Activated CD8-positive, alpha-beta T cell treated with anti-CD3 and anti-CD28 coated beads for 36 hours (primary cell): ENCODE measurements at regions not wholly inside any gene's neighbourhood (a gene's known extent, or its start where the extent isn't known, plus 50 kb on each side); places are given as distances from the start of the nearest gene placed in this dataset.

Experiments
- ATAC-seq: fragments of 200-7000 bp; cut with Tn5 transposase; one replicate; pipeline ENCODE4 v1.10.0; 2021; ENCODE audit warnings: mild to moderate bottlenecking, moderate library complexity
- CTCF ChIA-PET: fragments of 350-600 bp; sonication (Branson Sonifier 250); formaldehyde crosslinking; loops from one replicate; lab custom pipeline; 2021; ENCODE audit warnings: antibody characterized with exemption; lab: Charles Lee
- POLR2A ChIA-PET: fragments of 350-600 bp; sonication (Branson Sonifier 250); formaldehyde crosslinking; loops from one replicate; lab custom pipeline; 2021; ENCODE audit warnings: antibody characterized with exemption; lab: Charles Lee
- DNase-seq: peaks from one replicate; pipeline ENCODE4 v3.0.0-alpha.2; 2020
- H3K27ac Mint-ChIP-seq: one replicate; pipeline ENCODE4 v1.8.0; 2021; ENCODE audit warnings: mild to moderate bottlenecking, mixed read lengths
- H3K27me3 Mint-ChIP-seq: one replicate; pipeline ENCODE4 v1.8.0; 2021; ENCODE audit warnings: mixed read lengths
- H3K36me3 Mint-ChIP-seq: one replicate; pipeline ENCODE4 v1.8.0; 2021; ENCODE audit warnings: low read depth, mixed read lengths
- H3K4me1 Mint-ChIP-seq: one replicate; pipeline ENCODE4 v1.8.0; 2021; ENCODE audit warnings: low read depth, mixed read lengths
- H3K4me3 Mint-ChIP-seq: one replicate; pipeline ENCODE4 v1.8.0; 2021; ENCODE audit warnings: mild to moderate bottlenecking, moderate library complexity, mixed read lengths
- H3K9me3 Mint-ChIP-seq: one replicate; pipeline ENCODE4 v1.8.0; 2021; ENCODE audit warnings: mixed read lengths
- intact Hi-C: fragments of 100-400 bp; cut with micrococcal nuclease; formaldehyde crosslinking; loops from one replicate; pipeline ENCODE4 v1.10.0; 2022
- TF ChIP-seq, protein P1 (sequence below): fragments of 200-600 bp; IDR thresholded peaks from one replicate; pipeline ENCODE4 v1.8.0; 2022; ENCODE audit warnings: antibody characterized with exemption, mild to moderate bottlenecking

DNA sequence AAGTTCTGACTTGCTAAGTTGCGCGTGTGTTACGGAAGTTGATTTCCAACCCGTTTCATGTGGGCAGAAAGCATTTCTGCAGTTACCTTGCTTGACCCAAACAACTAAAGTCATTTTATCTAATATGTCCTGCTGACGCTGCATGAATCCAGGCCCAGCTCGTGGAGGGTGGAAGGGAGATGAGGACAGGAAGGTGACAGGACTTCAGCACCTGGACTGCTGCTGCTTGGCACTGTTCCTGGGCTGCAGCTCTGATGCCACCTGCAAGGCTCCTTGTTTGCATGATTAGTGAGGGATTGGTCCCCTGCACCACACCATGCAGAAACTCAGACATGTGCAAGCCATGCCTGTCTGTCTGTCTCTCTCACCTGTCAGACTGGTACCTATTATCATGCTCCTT is 198.4 kb downstream of the PRDM2 start:
- ChIA-PET CTCF (no interaction called here), POLR2A (no interaction called here)
- Mint-ChIP-seq H3K4me1 (no peaks in the 10 kb centered on the region), H3K9me3 (no peaks in the 10 kb centered on the region), H3K36me3 (no peaks in the 10 kb centered on the region), H3K27ac (no peak overlapping the region), H3K27me3 (peaks cover 18% of the 10 kb centered on the region), H3K4me3 (no peak overlapping the region)
- ATAC-seq (no peak), DNase-seq (no peak)
- intact Hi-C loops: no loop called here
- TF ChIP-seq, protein P1, sequence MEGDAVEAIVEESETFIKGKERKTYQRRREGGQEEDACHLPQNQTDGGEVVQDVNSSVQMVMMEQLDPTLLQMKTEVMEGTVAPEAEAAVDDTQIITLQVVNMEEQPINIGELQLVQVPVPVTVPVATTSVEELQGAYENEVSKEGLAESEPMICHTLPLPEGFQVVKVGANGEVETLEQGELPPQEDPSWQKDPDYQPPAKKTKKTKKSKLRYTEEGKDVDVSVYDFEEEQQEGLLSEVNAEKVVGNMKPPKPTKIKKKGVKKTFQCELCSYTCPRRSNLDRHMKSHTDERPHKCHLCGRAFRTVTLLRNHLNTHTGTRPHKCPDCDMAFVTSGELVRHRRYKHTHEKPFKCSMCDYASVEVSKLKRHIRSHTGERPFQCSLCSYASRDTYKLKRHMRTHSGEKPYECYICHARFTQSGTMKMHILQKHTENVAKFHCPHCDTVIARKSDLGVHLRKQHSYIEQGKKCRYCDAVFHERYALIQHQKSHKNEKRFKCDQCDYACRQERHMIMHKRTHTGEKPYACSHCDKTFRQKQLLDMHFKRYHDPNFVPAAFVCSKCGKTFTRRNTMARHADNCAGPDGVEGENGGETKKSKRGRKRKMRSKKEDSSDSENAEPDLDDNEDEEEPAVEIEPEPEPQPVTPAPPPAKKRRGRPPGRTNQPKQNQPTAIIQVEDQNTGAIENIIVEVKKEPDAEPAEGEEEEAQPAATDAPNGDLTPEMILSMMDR: no peak

DNA sequence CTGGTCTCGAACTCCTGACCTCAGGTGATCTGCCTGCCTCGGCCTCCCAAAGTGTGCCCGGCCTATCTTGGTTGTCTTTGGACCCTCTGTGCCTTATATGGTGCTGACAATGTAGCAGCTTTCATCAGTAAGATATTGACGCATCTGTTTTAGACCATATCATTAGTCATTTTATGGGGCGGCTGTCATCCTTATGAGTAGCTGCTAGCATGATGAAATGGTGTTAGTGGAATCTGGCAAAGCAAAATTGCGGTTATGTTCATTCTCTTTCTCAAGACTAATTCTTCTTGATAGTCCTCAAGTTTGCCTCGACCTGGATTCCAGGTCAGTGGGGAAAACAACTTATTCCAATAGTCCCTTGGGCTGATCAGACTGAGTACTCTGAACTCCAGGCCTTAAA is 199.9 kb downstream of the PRDM2 start:
- TF ChIP-seq, protein P1: no peak
- ChIA-PET CTCF (no interaction called here), POLR2A (no interaction called here)
- DNase-seq (no peak), ATAC-seq (no peak)
- no peaks in the 10 kb centered on the region for H3K4me1 Mint-ChIP-seq
- no peak overlapping the region for H3K27ac Mint-ChIP-seq
- H3K36me3 Mint-ChIP-seq: no peaks in the 10 kb centered on the region
- peaks cover 2% of the 10 kb centered on the region for H3K9me3 Mint-ChIP-seq
- peaks cover 3% of the 10 kb centered on the region for H3K27me3 Mint-ChIP-seq
- H3K4me3 Mint-ChIP-seq: no peak overlapping the region
- intact Hi-C loops: no loop called here

DNA sequence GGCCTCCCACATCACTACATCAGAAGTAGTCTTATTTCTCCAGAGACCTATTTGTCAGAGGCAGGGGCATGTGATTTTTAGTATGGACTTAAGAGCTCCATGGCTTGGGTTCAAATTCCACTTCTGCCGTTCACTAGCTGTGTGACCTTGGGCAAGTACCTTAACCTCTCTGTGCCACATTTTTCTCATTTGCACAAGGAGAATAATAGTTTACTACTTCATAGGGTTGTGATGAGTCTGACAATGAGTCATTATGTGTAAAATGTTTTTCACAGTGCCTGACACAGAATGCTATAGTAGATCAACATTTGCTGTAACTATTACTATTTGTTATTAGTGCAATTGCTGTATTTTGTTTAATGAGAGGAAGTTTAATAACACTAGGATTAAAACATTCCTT is 200.6 kb downstream of the PRDM2 start:
- POLR2A ChIA-PET: no interaction called here

DNA sequence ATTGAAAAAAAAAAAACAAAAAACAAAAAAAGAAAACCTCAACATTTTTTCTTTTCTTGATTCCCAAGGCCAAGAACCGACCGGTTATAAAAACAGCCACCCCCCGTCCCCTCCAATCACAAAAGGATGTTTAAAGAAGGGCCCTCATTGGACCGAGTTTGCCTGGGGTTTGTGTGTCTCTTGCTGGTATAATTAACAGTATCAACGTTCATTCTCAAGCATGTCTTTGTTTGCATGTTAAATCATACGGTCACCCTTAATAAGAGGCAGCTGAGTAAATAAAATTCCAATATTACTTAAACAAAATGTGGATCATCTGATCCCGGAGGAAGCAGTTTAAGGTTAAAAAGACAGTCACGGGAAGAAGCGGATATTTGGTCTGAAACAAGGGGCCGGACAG is 201.1 kb downstream of the PRDM2 start:
- H3K4me1 Mint-ChIP-seq: no peaks in the 10 kb centered on the region
- ChIA-PET POLR2A (no interaction called here), CTCF (no interaction called here)
- intact Hi-C loops: no loop called here
- ATAC-seq (no peak), DNase-seq (no peak)
- no peak overlapping the region for H3K27ac Mint-ChIP-seq
- H3K36me3 Mint-ChIP-seq: no peaks in the 10 kb centered on the region
- TF ChIP-seq, protein P1: no peak
- H3K9me3 Mint-ChIP-seq: peaks cover 2% of the 10 kb centered on the region
- H3K4me3 Mint-ChIP-seq: no peak overlapping the region
- H3K27me3 Mint-ChIP-seq: peaks cover 1% of the 10 kb centered on the region

More for the DNA sequence above, 200.6 kb downstream of the PRDM2 start:
- peaks cover 1% of the 10 kb centered on the region for H3K27me3 Mint-ChIP-seq
- H3K36me3 Mint-ChIP-seq: no peaks in the 10 kb centered on the region
- ATAC-seq: no peak
- H3K27ac Mint-ChIP-seq: no peak overlapping the region
- no peak overlapping the region for H3K4me3 Mint-ChIP-seq
- H3K4me1 Mint-ChIP-seq: no peaks in the 10 kb centered on the region
- no peak for DNase-seq
- peaks cover 2% of the 10 kb centered on the region for H3K9me3 Mint-ChIP-seq
- TF ChIP-seq, protein P1: no peak
- intact Hi-C loops: no loop called here
- CTCF ChIA-PET: no interaction called here

DNA sequence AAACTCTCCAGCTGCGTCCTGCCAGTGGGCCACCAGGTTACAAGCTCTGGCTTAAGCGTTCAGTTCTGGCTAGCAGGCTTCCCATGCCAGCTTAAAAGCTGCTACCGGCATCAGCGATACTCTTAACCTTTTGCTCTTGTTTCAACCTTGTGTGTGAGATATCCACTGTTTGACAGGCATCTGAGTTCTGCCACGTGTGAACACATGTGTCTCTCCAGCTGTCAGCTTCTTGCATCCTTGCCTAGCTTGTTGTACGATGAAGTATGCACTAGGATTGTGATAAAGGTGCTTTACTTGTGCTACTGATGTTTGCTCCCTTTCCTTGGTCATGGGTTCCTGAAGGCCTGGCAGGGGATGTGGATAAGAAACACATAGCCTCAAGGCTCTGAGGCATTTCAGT is 201.6 kb downstream of the PRDM2 start:
- H3K4me1 Mint-ChIP-seq: no peaks in the 10 kb centered on the region
- TF ChIP-seq, protein P1: no peak
- H3K27me3 Mint-ChIP-seq: peaks cover 1% of the 10 kb centered on the region
- ATAC-seq (no peak), DNase-seq (no peak)
- ChIA-PET CTCF (no interaction called here), POLR2A (no interaction called here)
- intact Hi-C loops: no loop called here
- H3K36me3 Mint-ChIP-seq: no peaks in the 10 kb centered on the region
- no peak overlapping the region for H3K4me3 Mint-ChIP-seq
- peaks cover 2% of the 10 kb centered on the region for H3K9me3 Mint-ChIP-seq
- H3K27ac Mint-ChIP-seq: no peak overlapping the region
